ENCODE measurements at regions not wholly inside any gene's neighbourhood (a gene's known extent, or its start where the extent isn't known, plus 50 kb on each side); places are given as distances from the start of the nearest gene placed in this dataset.

DNA sequence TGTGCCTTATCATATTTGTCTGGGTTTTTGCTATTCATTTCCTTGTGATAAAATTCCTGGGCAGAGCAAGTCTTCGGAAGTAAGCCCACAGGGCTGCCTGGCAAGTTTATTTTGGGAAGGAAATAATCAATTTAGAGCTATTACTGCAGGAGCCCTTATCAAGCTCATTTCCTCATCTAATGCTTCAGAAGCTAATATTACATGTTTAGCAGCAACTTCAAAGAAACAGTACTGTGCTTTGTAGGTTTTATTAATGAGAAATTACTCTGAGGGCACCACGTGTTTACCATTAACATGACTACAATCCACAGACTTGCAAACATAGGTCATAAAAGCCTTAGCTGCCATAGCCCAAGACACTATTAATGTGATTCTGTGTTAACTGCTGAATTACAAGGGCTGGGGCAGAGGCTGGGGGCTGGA, 540.0 kb downstream of the SPRY1 start:
- no peaks in the 10 kb centered on the region for H3K4me1 ChIP-seq (ENCODE audit: control insufficient read depth in 2 of 2, insufficient read depth in 2 of 2, low read length in 2 of 2)
- POLR2A ChIA-PET: no interaction called here
- H3K27ac Mint-ChIP-seq: no peak overlapping the region
- H3K4me1 Mint-ChIP-seq: no peaks in the 10 kb centered on the region
- no peak overlapping the region for H3K4me3 Mint-ChIP-seq
- H3K9me3 Mint-ChIP-seq (ENCODE audit: insufficient read depth): peaks cover 2% of the 10 kb centered on the region
- no peaks in the 10 kb centered on the region for H3K9me3 ChIP-seq (ENCODE audit: control extremely low read depth in 1 of 3, control insufficient read depth in 2 of 3, insufficient read depth in 1 of 3, low read length in 2 of 3)
- no peaks in the 10 kb centered on the region for H3K27me3 Mint-ChIP-seq
- intact Hi-C loops (cut with micrococcal nuclease): no loop called here
- TF ChIP-seq, protein P1, sequence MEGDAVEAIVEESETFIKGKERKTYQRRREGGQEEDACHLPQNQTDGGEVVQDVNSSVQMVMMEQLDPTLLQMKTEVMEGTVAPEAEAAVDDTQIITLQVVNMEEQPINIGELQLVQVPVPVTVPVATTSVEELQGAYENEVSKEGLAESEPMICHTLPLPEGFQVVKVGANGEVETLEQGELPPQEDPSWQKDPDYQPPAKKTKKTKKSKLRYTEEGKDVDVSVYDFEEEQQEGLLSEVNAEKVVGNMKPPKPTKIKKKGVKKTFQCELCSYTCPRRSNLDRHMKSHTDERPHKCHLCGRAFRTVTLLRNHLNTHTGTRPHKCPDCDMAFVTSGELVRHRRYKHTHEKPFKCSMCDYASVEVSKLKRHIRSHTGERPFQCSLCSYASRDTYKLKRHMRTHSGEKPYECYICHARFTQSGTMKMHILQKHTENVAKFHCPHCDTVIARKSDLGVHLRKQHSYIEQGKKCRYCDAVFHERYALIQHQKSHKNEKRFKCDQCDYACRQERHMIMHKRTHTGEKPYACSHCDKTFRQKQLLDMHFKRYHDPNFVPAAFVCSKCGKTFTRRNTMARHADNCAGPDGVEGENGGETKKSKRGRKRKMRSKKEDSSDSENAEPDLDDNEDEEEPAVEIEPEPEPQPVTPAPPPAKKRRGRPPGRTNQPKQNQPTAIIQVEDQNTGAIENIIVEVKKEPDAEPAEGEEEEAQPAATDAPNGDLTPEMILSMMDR (IDR thresholded peaks at IDR 0.05): no peak
- TF ChIP-seq EZH2 (IDR thresholded peaks at IDR 0.05; ENCODE audit: borderline replicate concordance, insufficient read depth, low read depth, low read length, poor library complexity, severe bottlenecking): no peak
- H3K27ac ChIP-seq (ENCODE audit: low read length in 2 of 2): no peak overlapping the region
- no peak overlapping the region for H3K4me3 ChIP-seq (ENCODE audit: control extremely low read depth in 1 of 5, extremely low read depth in 1 of 5, insufficient read depth in 1 of 5, low read depth in 2 of 5, low read length in 4 of 5)
- no peaks in the 10 kb centered on the region for H3K36me3 ChIP-seq (replicated peaks in 1 of 2; ENCODE audit: control extremely low read depth in 1 of 2, control insufficient read depth in 1 of 2, extremely low read depth in 1 of 2, insufficient read depth in 2 of 2, low read length in 1 of 2)
- ATAC-seq (ENCODE audit: low read depth): no peak
- H2AFZ ChIP-seq (ENCODE audit: insufficient read depth, low read depth, low read length, poor library complexity, severe bottlenecking): no peak overlapping the region
- H4K20me1 ChIP-seq (ENCODE audit: control insufficient read depth, insufficient read depth, low read length, poor library complexity, severe bottlenecking): no peaks in the 10 kb centered on the region
- H3K4me2 ChIP-seq (replicated peaks; ENCODE audit: low read depth, low read length, poor library complexity, severe bottlenecking): no peak overlapping the region
- H3K27me3 ChIP-seq (replicated peaks in 1 of 4; ENCODE audit: control extremely low read depth in 1 of 4, control insufficient read depth in 3 of 4, insufficient read depth in 4 of 4, low read length in 3 of 4): no peaks in the 10 kb centered on the region
- no peak overlapping the region for H3K9ac ChIP-seq (ENCODE audit: low read length)
- DNase-seq: no peak
- WGBS (ENCODE audit: insufficient coverage): no CpG with 5 or more reads among the region's 2 CpGs
- CTCF ChIA-PET: no interaction called here
- no peaks in the 10 kb centered on the region for H3K79me2 ChIP-seq (ENCODE audit: control insufficient read depth, insufficient read depth, low read length)

DNA sequence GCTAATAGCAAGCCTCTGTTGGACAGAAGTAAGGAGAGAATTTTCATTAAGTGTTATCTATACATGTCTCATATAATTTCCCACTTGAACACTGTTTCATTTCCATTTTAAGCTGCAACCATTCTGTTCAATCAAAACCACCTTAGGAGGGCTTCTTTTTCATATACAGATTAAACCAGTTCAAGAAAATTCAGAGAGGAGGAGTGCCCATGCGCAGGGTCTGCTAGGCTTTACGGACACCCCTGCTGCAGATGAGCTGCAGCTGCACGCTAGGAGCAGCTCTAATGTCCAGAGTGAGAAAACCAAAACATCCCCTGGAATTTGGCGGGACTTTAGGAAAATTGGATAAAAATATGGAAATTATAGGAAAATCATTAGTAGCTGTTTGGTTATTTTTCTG, 541.0 kb downstream of the SPRY1 start:
- 98% methylated on average over 4 of the region's 4 CpGs for WGBS (ENCODE audit: insufficient coverage)
- no peaks in the 10 kb centered on the region for H3K4me1 ChIP-seq (ENCODE audit: control insufficient read depth in 2 of 2, insufficient read depth in 2 of 2, low read length in 2 of 2)
- ATAC-seq (ENCODE audit: low read depth) (no peak), DNase-seq (no peak)
- Mint-ChIP-seq H3K4me1 (no peaks in the 10 kb centered on the region), H3K27me3 (no peaks in the 10 kb centered on the region), H3K9me3 (ENCODE audit: insufficient read depth) (no peaks in the 10 kb centered on the region), H3K27ac (no peak overlapping the region), H3K4me3 (no peak overlapping the region)
- no peaks in the 10 kb centered on the region for H3K79me2 ChIP-seq (ENCODE audit: control insufficient read depth, insufficient read depth, low read length)
- H3K9me3 ChIP-seq (ENCODE audit: control extremely low read depth in 1 of 3, control insufficient read depth in 2 of 3, insufficient read depth in 1 of 3, low read length in 2 of 3): no peaks in the 10 kb centered on the region
- no peak overlapping the region for H2AFZ ChIP-seq (ENCODE audit: insufficient read depth, low read depth, low read length, poor library complexity, severe bottlenecking)
- intact Hi-C loops (cut with micrococcal nuclease): no loop called here
- POLR2A ChIA-PET: no interaction called here
- no peak overlapping the region for H3K4me3 ChIP-seq (ENCODE audit: control extremely low read depth in 1 of 5, extremely low read depth in 1 of 5, insufficient read depth in 1 of 5, low read depth in 2 of 5, low read length in 4 of 5)
- no peak for TF ChIP-seq EZH2 (IDR thresholded peaks at IDR 0.05; ENCODE audit: borderline replicate concordance, insufficient read depth, low read depth, low read length, poor library complexity, severe bottlenecking)
- TF ChIP-seq, protein P1 (IDR thresholded peaks at IDR 0.05): no peak
- H3K27me3 ChIP-seq (replicated peaks in 1 of 4; ENCODE audit: control extremely low read depth in 1 of 4, control insufficient read depth in 3 of 4, insufficient read depth in 4 of 4, low read length in 3 of 4): no peaks in the 10 kb centered on the region
- H3K36me3 ChIP-seq (replicated peaks in 1 of 2; ENCODE audit: control extremely low read depth in 1 of 2, control insufficient read depth in 1 of 2, extremely low read depth in 1 of 2, insufficient read depth in 2 of 2, low read length in 1 of 2): no peaks in the 10 kb centered on the region
- CTCF ChIA-PET: no interaction called here
- H3K27ac ChIP-seq (ENCODE audit: low read length in 2 of 2): no peak overlapping the region
- no peak overlapping the region for H3K4me2 ChIP-seq (replicated peaks; ENCODE audit: low read depth, low read length, poor library complexity, severe bottlenecking)
- no peaks in the 10 kb centered on the region for H4K20me1 ChIP-seq (ENCODE audit: control insufficient read depth, insufficient read depth, low read length, poor library complexity, severe bottlenecking)
- H3K9ac ChIP-seq (ENCODE audit: low read length): no peak overlapping the region

Data from B cell (primary cell).